Lower lobe of right lung (tissue), 2 donors: ENCODE measurements at regions not wholly inside any gene's neighbourhood (a gene's known extent, or its start where the extent isn't known, plus 50 kb on each side); places are given as distances from the start of the nearest gene placed in this dataset.

ENCODE experiments used
- ATAC-seq, 2 donors: fragments of 200-7000 bp; cut with Tn5 transposase; one replicate each; pipeline ENCODE4 v1.9.1; 2020 to 2022; ENCODE audit warnings: mild to moderate bottlenecking in 2 of 2, moderate library complexity in 2 of 2
- DNase-seq: peaks from one replicate; pipeline ENCODE4 v3.0.0-alpha.2; 2020
- H3K27ac ChIP-seq: fragments of 200-600 bp; one replicate; pipeline ENCODE4 v1.8.0; 2022
- H3K27me3 ChIP-seq: fragments of 200-600 bp; one replicate; pipeline ENCODE4 v1.8.0; 2022; ENCODE audit warnings: low read depth
- H3K36me3 ChIP-seq: fragments of 200-600 bp; one replicate; pipeline ENCODE4 v1.8.0; 2022; ENCODE audit warnings: mild to moderate bottlenecking
- H3K4me1 ChIP-seq: fragments of 200-600 bp; one replicate; pipeline ENCODE4 v1.8.0; 2022
- H3K4me3 ChIP-seq: fragments of 200-600 bp; one replicate; pipeline ENCODE4 v1.8.0; 2022; ENCODE audit warnings: mild to moderate bottlenecking
- H3K9me3 ChIP-seq: fragments of 200-600 bp; one replicate; pipeline ENCODE4 v1.8.0; 2022
- intact Hi-C: fragments of 100-400 bp; cut with DNase I; formaldehyde crosslinking; loops from one replicate; pipeline ENCODE4 v1.11.0; 2022
- TF ChIP-seq, protein P1 (sequence below): fragments of 200-600 bp; IDR thresholded peaks from one replicate; pipeline ENCODE4 v1.8.0; 2022; ENCODE audit warnings: antibody characterized with exemption, mild to moderate bottlenecking
- donor health status: DM: no; HTN: yes; CAD: no; lungs with severe emphysema.

DNA sequence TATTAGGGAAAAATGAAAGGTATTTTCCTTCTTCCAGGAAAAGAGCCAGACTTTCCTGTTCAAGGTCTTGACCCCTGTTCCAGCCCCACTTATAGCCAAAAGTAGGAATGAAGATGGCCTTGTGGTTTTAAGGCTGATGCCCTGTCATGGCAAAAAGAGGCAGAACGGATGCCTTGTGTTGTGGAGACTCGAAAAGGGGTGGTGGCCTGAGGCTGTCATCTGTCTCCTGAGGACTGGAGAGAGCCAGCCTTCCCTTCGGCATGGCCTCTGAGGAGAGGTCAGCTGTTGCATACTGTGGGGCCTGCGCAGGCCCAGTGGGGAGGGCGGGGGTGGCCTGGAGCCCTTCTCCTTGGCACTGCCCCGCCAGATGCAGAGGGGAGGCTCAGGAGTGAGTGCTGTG is 166.0 kb upstream of the EEPD1 start:
- DNase-seq (no peak), ATAC-seq (no peak)
- Histone ChIP-seq H3K27me3 (no peaks in the 10 kb centered on the region), H3K4me1 (no peaks in the 10 kb centered on the region), H3K36me3 (no peaks in the 10 kb centered on the region), H3K9me3 (no peaks in the 10 kb centered on the region), H3K27ac (no peak overlapping the region), H3K4me3 (no peak overlapping the region)
- intact Hi-C loops: loop anchor here (5.0 kb wide), 1 partner anchor 305 kb away; no protein-coding TSS in a partner anchor
- TF ChIP-seq, protein P1, sequence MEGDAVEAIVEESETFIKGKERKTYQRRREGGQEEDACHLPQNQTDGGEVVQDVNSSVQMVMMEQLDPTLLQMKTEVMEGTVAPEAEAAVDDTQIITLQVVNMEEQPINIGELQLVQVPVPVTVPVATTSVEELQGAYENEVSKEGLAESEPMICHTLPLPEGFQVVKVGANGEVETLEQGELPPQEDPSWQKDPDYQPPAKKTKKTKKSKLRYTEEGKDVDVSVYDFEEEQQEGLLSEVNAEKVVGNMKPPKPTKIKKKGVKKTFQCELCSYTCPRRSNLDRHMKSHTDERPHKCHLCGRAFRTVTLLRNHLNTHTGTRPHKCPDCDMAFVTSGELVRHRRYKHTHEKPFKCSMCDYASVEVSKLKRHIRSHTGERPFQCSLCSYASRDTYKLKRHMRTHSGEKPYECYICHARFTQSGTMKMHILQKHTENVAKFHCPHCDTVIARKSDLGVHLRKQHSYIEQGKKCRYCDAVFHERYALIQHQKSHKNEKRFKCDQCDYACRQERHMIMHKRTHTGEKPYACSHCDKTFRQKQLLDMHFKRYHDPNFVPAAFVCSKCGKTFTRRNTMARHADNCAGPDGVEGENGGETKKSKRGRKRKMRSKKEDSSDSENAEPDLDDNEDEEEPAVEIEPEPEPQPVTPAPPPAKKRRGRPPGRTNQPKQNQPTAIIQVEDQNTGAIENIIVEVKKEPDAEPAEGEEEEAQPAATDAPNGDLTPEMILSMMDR: no peak

DNA sequence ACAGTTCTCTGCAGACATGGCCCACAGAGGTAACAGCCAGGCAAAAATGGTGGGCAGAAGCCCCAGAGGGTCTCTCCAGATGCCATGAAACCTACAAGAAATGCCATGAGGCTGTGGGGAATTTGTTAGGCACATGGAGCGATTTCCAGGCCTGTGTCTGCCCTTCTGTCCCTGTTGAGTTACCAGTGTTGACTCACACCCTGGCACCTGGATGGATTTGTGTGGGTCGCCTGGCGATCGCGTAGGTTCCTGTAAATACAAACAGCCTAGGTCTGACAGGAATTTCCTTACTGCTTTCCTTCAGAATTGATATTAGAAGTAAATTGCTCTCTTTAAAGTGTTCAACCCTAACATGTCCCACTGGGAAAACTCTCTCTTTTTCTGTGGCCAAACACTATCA is 164.9 kb upstream of the EEPD1 start:
- Histone ChIP-seq H3K4me3 (no peak overlapping the region), H3K9me3 (no peaks in the 10 kb centered on the region), H3K36me3 (no peaks in the 10 kb centered on the region), H3K4me1 (no peaks in the 10 kb centered on the region), H3K27ac (no peak overlapping the region), H3K27me3 (no peaks in the 10 kb centered on the region)
- ATAC-seq (no peak), DNase-seq (no peak)
- TF ChIP-seq, protein P1: no peak
- intact Hi-C loops: loop anchor here (5.0 kb wide), 1 partner anchor 304 kb away; no protein-coding TSS in a partner anchor

DNA sequence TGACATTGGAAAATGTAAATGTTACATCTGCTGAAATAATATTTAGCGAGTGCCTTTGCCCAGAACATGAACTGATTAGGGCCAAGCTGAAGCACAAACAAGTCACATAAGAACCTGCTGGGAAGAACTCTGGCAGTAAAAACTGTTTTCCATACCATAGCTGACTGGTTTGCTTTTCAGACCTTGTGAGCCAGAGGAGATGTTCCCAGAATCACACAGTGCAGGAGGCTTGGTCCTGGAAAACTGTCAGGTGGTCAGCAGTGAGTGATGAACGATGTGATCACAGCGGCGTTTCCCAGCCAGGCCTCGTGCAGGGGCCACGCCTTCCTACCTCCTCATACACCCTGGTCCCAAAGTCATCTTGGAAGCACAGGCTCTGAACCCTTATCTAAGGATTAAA is 164.2 kb upstream of the EEPD1 start:
- H3K27me3 ChIP-seq: no peaks in the 10 kb centered on the region
- no peaks in the 10 kb centered on the region for H3K36me3 ChIP-seq
- H3K4me1 ChIP-seq: no peaks in the 10 kb centered on the region
- ATAC-seq (no peak), DNase-seq (no peak)
- no peak overlapping the region for H3K4me3 ChIP-seq
- no peaks in the 10 kb centered on the region for H3K9me3 ChIP-seq
- no peak overlapping the region for H3K27ac ChIP-seq
- TF ChIP-seq, protein P1: no peak
- intact Hi-C loops: loop anchor here (5.0 kb wide), 1 partner anchor 303 kb away; no protein-coding TSS in a partner anchor

DNA sequence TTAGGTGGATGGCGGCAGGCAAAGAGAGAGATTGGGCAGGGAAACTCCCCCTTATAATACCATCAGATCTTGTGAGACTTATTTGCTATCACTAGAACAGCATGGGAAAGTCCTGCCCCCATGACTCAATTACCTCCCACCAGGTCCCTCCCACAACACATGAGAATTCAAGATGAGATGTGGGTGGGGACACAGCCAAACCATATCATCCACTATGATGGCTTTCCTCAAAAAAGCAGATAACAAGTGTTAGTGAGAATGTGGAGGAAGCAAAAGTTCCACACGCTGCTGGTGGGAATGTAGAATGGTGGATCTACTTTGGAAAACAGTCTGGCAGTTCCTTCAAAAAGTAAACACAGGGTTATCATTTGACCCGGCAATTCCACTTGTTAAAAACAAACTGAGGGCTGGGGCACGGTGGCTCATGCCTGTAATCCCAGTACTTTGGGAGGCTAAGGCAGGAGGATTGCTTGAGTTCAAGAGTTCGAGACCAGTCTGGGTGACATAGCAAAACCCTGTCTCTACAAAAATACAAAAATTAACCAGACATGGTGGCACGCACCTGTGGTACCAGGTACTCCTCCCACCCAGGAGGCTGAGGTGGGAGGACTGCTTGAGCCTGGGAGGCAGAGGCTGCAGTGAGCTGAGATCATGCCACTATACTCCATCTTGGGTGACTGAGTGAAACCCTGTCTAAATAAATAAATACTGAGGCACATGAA is 161.4 kb upstream of the EEPD1 start:
- ATAC-seq (no peak), DNase-seq (no peak)
- no peak overlapping the region for H3K27ac ChIP-seq

DNA sequence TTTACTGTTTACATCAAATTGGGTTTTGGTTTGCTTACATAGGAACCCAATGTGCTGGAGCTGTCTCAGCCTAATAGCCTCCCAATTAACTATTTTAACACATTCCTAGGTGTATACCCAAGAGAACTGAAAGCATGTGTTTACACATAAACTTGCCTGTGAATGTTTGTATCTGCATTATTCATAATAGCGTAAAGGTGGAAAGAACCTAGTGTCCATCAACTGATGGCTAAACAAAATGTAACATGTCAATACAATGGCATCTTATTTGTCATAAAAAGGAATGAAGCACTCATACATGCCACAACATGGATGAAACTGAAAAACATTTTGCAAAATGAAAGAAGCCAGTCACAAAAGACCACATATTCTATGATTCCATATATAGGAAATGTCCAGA is 160.6 kb upstream of the EEPD1 start:
- Histone ChIP-seq H3K27ac (no peak overlapping the region), H3K4me3 (no peak overlapping the region), H3K27me3 (no peaks in the 10 kb centered on the region), H3K4me1 (no peaks in the 10 kb centered on the region), H3K36me3 (no peaks in the 10 kb centered on the region), H3K9me3 (no peaks in the 10 kb centered on the region)
- DNase-seq (no peak), ATAC-seq (no peak)
- intact Hi-C loops: no loop called here
- TF ChIP-seq, protein P1: no peak

More for the DNA sequence above, 161.4 kb upstream of the EEPD1 start:
- intact Hi-C loops: no loop called here
- Histone ChIP-seq H3K9me3 (no peaks in the 10 kb centered on the region), H3K36me3 (no peaks in the 10 kb centered on the region), H3K4me3 (no peak overlapping the region), H3K27me3 (no peaks in the 10 kb centered on the region), H3K4me1 (no peaks in the 10 kb centered on the region)
- TF ChIP-seq, protein P1: no peak
